ENCODE measurements at regions not wholly inside any gene's neighbourhood (a gene's known extent, or its start where the extent isn't known, plus 50 kb on each side); places are given as distances from the start of the nearest gene placed in this dataset.

DNA sequence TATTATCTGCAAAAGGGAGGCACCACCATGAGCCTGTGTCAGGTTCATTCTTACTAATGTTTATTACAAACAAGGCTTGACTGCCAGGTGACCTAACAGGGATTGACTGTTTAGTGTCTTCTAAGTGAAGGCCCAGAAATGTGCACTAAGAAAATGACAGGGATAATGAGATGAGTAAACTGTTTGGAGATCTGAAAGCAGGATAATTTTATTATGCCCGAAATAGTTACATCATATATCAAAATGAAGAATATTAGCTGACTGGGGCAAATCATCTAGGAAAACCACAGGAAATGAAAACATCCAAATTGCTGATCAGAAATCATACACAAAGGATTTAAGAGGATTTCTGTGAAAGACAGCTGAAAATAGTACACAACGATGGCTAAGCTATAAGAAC lies 516.7 kb downstream of the HDGFL1 start:
- Mint-ChIP-seq H3K4me3 (no peak overlapping the region), H3K36me3 (ENCODE audit: low read depth) (no peaks in the 10 kb centered on the region), H3K27me3 (ENCODE audit: insufficient read depth) (no peaks in the 10 kb centered on the region), H3K9me3 (no peaks in the 10 kb centered on the region), H3K27ac (no peak overlapping the region), H3K4me1 (ENCODE audit: low read depth) (no peaks in the 10 kb centered on the region)
- intact Hi-C loops (cut with micrococcal nuclease): no loop called here
- no peak for DNase-seq (ENCODE audit: low spot score)

DNA sequence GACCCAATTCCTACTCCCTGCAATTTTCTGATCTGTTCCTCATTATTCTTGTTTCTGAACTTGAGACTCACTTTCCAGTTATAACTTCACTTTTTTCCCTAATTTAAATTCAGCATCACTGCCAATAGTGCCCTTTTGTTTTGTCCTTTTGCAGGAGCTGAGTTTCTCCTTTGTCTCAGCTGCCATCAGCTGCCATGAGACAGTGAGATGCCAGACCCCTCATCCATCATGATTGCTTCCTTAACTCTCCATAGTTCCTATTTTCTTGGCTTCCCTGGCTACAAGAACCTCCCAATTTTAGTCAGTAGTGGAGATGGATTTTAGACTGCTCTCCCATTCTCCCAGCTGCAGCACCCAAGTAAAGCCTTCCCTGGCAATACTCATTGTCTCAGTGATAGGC lies 518.1 kb downstream of the HDGFL1 start:
- no peaks in the 10 kb centered on the region for H3K27me3 Mint-ChIP-seq (ENCODE audit: insufficient read depth)
- intact Hi-C loops (cut with micrococcal nuclease): no loop called here

GRCh38 chr6:23088761-23089160 lies 519.4 kb downstream of the HDGFL1 start:
- intact Hi-C loops (cut with micrococcal nuclease): no loop called here
- Mint-ChIP-seq H3K27me3 (ENCODE audit: insufficient read depth) (no peaks in the 10 kb centered on the region), H3K4me1 (ENCODE audit: low read depth) (no peaks in the 10 kb centered on the region), H3K9me3 (peaks cover 4% of the 10 kb centered on the region), H3K36me3 (ENCODE audit: low read depth) (no peaks in the 10 kb centered on the region), H3K4me3 (no peak overlapping the region), H3K27ac (no peak overlapping the region)
- DNase-seq (ENCODE audit: low spot score): no peak

More for the DNA sequence above, 518.1 kb downstream of the HDGFL1 start:
- H3K9me3 Mint-ChIP-seq: peaks cover 4% of the 10 kb centered on the region
- H3K36me3 Mint-ChIP-seq (ENCODE audit: low read depth): no peaks in the 10 kb centered on the region
- no peaks in the 10 kb centered on the region for H3K4me1 Mint-ChIP-seq (ENCODE audit: low read depth)
- DNase-seq (ENCODE audit: low spot score): no peak
- no peak overlapping the region for H3K4me3 Mint-ChIP-seq
- H3K27ac Mint-ChIP-seq: no peak overlapping the region

- H3K36me3 Mint-ChIP-seq (ENCODE audit: low read depth): no peaks in the 10 kb centered on the region
- H3K4me3 Mint-ChIP-seq: no peak overlapping the region
Measured at GRCh38 chr6:23089981-23090380, 520.6 kb downstream of the HDGFL1 start.

DNA sequence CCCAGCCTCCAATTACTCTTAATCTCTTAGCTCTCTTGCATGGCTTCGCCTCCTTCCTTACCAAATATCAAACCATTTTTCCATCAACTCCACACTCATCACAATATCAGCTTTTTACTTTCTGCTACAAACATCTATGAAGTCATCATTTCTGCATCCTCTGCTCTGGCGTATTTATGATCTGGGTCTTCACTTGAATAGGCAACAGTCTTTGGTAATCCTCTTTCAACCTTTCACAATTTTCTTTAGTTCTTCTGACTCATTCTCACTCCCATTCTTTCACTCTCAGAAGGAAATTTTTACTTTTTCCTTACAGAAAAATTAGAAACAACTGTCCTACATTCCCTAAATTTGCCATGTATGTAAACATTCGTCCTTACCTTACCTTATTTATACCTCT lies 522.4 kb downstream of the HDGFL1 start:
- intact Hi-C loops (cut with micrococcal nuclease): no loop called here
- Mint-ChIP-seq H3K27ac (no peak overlapping the region), H3K4me3 (no peak overlapping the region), H3K4me1 (ENCODE audit: low read depth) (no peaks in the 10 kb centered on the region), H3K27me3 (ENCODE audit: insufficient read depth) (no peaks in the 10 kb centered on the region), H3K9me3 (peaks cover 14% of the 10 kb centered on the region), H3K36me3 (ENCODE audit: low read depth) (no peaks in the 10 kb centered on the region)
- no peak for DNase-seq (ENCODE audit: low spot score)

More at GRCh38 chr6:23089981-23090380, 520.6 kb downstream of the HDGFL1 start:
- DNase-seq (ENCODE audit: low spot score): no peak
- H3K27ac Mint-ChIP-seq: no peak overlapping the region
- H3K27me3 Mint-ChIP-seq (ENCODE audit: insufficient read depth): no peaks in the 10 kb centered on the region
- H3K9me3 Mint-ChIP-seq: peaks cover 12% of the 10 kb centered on the region
- intact Hi-C loops (cut with micrococcal nuclease): no loop called here
- H3K4me1 Mint-ChIP-seq (ENCODE audit: low read depth): no peaks in the 10 kb centered on the region

- H3K4me3 Mint-ChIP-seq: no peak overlapping the region
- DNase-seq (ENCODE audit: low spot score): no peak
- no peaks in the 10 kb centered on the region for H3K27me3 Mint-ChIP-seq (ENCODE audit: insufficient read depth)
- no peak overlapping the region for H3K27ac Mint-ChIP-seq
- intact Hi-C loops (cut with micrococcal nuclease): no loop called here
- no peaks in the 10 kb centered on the region for H3K4me1 Mint-ChIP-seq (ENCODE audit: low read depth)
- no peaks in the 10 kb centered on the region for H3K36me3 Mint-ChIP-seq (ENCODE audit: low read depth)
- H3K9me3 Mint-ChIP-seq: peaks cover 14% of the 10 kb centered on the region
Measured at GRCh38 chr6:23096876-23097275, 527.5 kb downstream of the HDGFL1 start.

GRCh38 chr6:23097566-23097965 lies 528.2 kb downstream of the HDGFL1 start:
- intact Hi-C loops (cut with micrococcal nuclease): no loop called here
- no peaks in the 10 kb centered on the region for H3K4me1 Mint-ChIP-seq (ENCODE audit: low read depth)
- no peaks in the 10 kb centered on the region for H3K36me3 Mint-ChIP-seq (ENCODE audit: low read depth)
- no peak overlapping the region for H3K27ac Mint-ChIP-seq
- no peak for DNase-seq (ENCODE audit: low spot score)
- peaks cover 14% of the 10 kb centered on the region for H3K9me3 Mint-ChIP-seq
- H3K4me3 Mint-ChIP-seq: no peak overlapping the region
- no peaks in the 10 kb centered on the region for H3K27me3 Mint-ChIP-seq (ENCODE audit: insufficient read depth)

DNA sequence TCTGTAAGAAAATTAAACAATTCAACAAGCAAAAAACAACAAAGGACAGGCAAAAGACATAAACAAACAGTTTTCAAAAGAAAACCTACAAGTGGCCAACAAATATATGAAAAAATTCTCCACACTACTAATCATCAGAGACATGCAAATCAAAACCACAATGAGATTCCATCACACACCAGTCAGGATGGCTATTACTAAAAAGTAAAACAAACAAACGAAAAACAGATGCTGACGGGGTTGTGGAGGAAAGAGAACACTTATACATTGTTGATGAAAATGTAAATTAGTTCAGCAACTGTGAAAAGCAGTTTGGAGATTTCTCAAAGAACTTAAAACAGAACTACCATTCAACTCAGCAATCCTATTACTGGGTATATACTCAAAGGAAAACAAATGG lies 537.6 kb downstream of the HDGFL1 start:
- Mint-ChIP-seq H3K4me1 (ENCODE audit: low read depth) (no peaks in the 10 kb centered on the region), H3K27me3 (ENCODE audit: insufficient read depth) (no peaks in the 10 kb centered on the region), H3K27ac (no peak overlapping the region), H3K4me3 (no peak overlapping the region), H3K36me3 (ENCODE audit: low read depth) (no peaks in the 10 kb centered on the region), H3K9me3 (peaks cover 10% of the 10 kb centered on the region)
- no peak for DNase-seq (ENCODE audit: low spot score)
- intact Hi-C loops (cut with micrococcal nuclease): no loop called here

GRCh38 chr6:23111984-23112383 lies 542.6 kb downstream of the HDGFL1 start:
- no peak for DNase-seq (ENCODE audit: low spot score)
- Mint-ChIP-seq H3K36me3 (ENCODE audit: low read depth) (no peaks in the 10 kb centered on the region), H3K27me3 (ENCODE audit: insufficient read depth) (no peaks in the 10 kb centered on the region), H3K9me3 (peaks cover 7% of the 10 kb centered on the region), H3K27ac (no peak overlapping the region), H3K4me1 (ENCODE audit: low read depth) (no peaks in the 10 kb centered on the region), H3K4me3 (no peak overlapping the region)
- intact Hi-C loops (cut with micrococcal nuclease): no loop called here

DNA sequence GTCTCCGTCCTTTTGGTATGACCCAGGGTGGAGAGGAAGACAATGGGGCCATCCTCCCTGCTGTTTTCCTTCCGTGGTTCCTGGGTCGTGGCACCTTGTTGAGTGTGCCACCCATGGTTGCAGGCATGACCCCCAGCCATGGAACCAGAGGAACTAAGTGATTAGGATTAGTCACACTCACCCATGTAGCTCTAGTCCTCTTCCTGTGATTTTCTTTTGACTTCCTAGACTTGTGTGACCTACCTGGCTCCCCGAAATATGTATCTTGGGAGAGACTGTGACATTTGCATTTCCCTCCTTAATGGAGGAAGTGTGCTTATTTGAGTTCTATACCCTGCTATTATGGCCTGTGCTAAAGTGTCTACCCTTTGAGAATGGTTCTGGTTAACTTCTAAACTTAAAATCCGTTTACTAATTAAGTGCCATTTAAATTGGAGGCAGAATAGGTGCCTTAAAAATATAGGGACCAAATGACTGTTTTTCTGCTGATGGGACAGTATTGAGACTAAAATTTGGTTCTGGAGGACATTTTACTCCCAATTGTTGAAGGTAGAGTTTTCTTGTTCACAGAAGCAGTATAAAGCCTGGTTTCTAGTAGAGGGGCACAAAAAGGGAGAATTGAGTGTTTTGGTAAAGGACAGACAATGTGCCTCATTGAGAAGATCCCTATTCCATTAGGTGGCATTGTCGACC lies 545.6 kb downstream of the HDGFL1 start:
- no peaks in the 10 kb centered on the region for H3K36me3 Mint-ChIP-seq (ENCODE audit: low read depth)
- intact Hi-C loops (cut with micrococcal nuclease): no loop called here
- no peak overlapping the region for H3K27ac Mint-ChIP-seq
- no peaks in the 10 kb centered on the region for H3K9me3 Mint-ChIP-seq
- H3K4me1 Mint-ChIP-seq (ENCODE audit: low read depth): no peaks in the 10 kb centered on the region
- H3K27me3 Mint-ChIP-seq (ENCODE audit: insufficient read depth): no peaks in the 10 kb centered on the region
- DNase-seq (ENCODE audit: low spot score): no peak
- H3K4me3 Mint-ChIP-seq: no peak overlapping the region

DNA sequence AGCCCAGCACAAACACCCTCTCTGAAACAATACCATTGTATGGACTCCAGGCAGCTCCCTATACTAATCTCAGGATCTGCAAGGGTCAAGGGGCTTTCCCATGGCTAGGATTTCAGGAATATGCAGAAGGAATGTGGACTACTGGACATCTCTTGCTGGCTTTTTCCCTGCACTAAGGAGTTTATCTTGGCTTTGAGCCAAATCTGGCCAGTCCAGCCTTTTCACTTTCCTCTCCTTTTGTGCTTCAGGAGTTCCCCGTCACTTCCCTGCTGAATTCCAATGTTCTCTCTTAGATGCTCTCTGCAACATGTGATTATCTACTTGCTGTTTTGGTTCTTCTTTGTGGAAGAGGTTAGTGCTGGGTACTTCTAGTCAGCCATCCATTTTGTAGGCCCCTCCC lies 568.2 kb downstream of the HDGFL1 start:
- Mint-ChIP-seq H3K4me1 (ENCODE audit: low read depth) (no peaks in the 10 kb centered on the region), H3K27ac (no peak overlapping the region), H3K27me3 (ENCODE audit: insufficient read depth) (no peaks in the 10 kb centered on the region), H3K4me3 (no peak overlapping the region), H3K36me3 (ENCODE audit: low read depth) (no peaks in the 10 kb centered on the region), H3K9me3 (peaks cover 4% of the 10 kb centered on the region)
- no peak for DNase-seq (ENCODE audit: low spot score)
- intact Hi-C loops (cut with micrococcal nuclease): no loop called here

DNA sequence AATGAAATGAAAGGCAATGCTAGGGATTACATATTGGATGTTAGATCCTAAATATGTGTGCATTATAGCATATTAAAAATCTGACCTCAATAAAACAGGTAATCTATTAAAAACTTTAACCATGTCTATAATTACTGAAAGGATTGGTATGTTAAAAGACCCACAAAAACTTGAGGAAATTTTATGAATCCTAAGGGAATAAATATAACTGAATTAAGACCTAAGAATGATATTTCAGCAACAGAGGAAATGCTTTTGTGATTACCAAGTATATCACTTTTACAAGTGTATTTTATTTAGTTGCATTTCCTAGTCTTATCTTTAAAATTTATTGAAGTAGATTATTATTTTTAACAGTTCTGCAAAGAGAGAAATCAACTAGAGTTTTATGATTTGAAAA lies 571.5 kb downstream of the HDGFL1 start:
- Mint-ChIP-seq H3K4me3 (no peak overlapping the region), H3K4me1 (ENCODE audit: low read depth) (no peaks in the 10 kb centered on the region), H3K27me3 (ENCODE audit: insufficient read depth) (no peaks in the 10 kb centered on the region), H3K36me3 (ENCODE audit: low read depth) (no peaks in the 10 kb centered on the region), H3K27ac (no peak overlapping the region), H3K9me3 (peaks cover 4% of the 10 kb centered on the region)
- no peak for DNase-seq (ENCODE audit: low spot score)
- intact Hi-C loops (cut with micrococcal nuclease): no loop called here

- H3K4me1 Mint-ChIP-seq (ENCODE audit: low read depth): no peaks in the 10 kb centered on the region
- H3K4me3 Mint-ChIP-seq: no peak overlapping the region
- intact Hi-C loops (cut with micrococcal nuclease): no loop called here
- no peaks in the 10 kb centered on the region for H3K36me3 Mint-ChIP-seq (ENCODE audit: low read depth)
- H3K9me3 Mint-ChIP-seq: no peaks in the 10 kb centered on the region
- H3K27ac Mint-ChIP-seq: no peak overlapping the region
- H3K27me3 Mint-ChIP-seq (ENCODE audit: insufficient read depth): no peaks in the 10 kb centered on the region
- DNase-seq (ENCODE audit: low spot score): no peak
Measured at GRCh38 chr6:23145781-23146180, 576.4 kb downstream of the HDGFL1 start.

- Mint-ChIP-seq H3K9me3 (peaks cover 5% of the 10 kb centered on the region), H3K4me1 (ENCODE audit: low read depth) (no peaks in the 10 kb centered on the region), H3K4me3 (no peak overlapping the region), H3K27me3 (ENCODE audit: insufficient read depth) (no peaks in the 10 kb centered on the region), H3K27ac (no peak overlapping the region), H3K36me3 (ENCODE audit: low read depth) (no peaks in the 10 kb centered on the region)
- DNase-seq (ENCODE audit: low spot score): no peak
- intact Hi-C loops (cut with micrococcal nuclease): no loop called here
Measured at GRCh38 chr6:23154159-23154558, 584.8 kb downstream of the HDGFL1 start.

All from activated T-helper 1 cell treated with anti-CD3 and anti-CD28 coated beads, Interleukin-12 subunit alpha, Interleukin-12 subunit beta, Interleukin-2, Interleukin-4 antibody, amounts not matched to agents 30 ng/mL and 10 ng/mL and 1 ng/mL, durations not matched to agents 14 hours and 24 hours and 36 hours (primary cell).